ENCODE measurements at regions not wholly inside any gene's neighbourhood (a gene's known extent, or its start where the extent isn't known, plus 50 kb on each side); places are given as distances from the start of the nearest gene placed in this dataset.

DNA sequence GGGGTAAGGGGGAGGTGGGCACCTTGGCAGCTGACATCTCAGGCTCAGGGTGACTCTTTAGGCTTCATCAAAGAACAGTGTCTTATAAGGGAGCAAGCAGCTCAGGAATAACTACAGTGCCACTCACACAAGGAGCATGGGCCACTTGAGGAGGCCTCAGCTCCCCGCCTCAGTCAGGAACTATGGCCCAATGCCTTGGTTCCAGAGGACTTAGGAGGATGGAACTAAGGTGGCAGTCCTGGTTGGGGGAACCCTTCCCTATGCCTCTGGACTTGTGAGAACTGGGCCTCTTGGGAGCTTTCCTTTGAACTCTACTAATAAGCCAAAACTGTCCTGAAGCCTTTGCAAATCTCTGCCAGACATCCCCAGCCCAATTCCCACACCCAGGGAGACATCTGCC lies 160.6 kb downstream of the EFNB1 start:
- WGBS, 2 donors: 100% methylated on average over 1 of the region's 1 CpG
- H3K27me3 ChIP-seq: peaks cover 0 to 5% (median 0%) of the 10 kb centered on the region in 7 donors
- DNase-seq (no peak), ATAC-seq (peak in 4 of 8 donors; percentile 5 to 29 (median 22))
- H3K36me3 ChIP-seq: no peaks in the 10 kb centered on the region
- no peaks in the 10 kb centered on the region for H3K9me3 ChIP-seq
- intact Hi-C loops (cut with DNase I): no loop called here
- H3K27ac ChIP-seq: peak overlapping the region in 6 of 10 donors; percentile 15 to 48 (median 26)
- TF ChIP-seq, protein P1, sequence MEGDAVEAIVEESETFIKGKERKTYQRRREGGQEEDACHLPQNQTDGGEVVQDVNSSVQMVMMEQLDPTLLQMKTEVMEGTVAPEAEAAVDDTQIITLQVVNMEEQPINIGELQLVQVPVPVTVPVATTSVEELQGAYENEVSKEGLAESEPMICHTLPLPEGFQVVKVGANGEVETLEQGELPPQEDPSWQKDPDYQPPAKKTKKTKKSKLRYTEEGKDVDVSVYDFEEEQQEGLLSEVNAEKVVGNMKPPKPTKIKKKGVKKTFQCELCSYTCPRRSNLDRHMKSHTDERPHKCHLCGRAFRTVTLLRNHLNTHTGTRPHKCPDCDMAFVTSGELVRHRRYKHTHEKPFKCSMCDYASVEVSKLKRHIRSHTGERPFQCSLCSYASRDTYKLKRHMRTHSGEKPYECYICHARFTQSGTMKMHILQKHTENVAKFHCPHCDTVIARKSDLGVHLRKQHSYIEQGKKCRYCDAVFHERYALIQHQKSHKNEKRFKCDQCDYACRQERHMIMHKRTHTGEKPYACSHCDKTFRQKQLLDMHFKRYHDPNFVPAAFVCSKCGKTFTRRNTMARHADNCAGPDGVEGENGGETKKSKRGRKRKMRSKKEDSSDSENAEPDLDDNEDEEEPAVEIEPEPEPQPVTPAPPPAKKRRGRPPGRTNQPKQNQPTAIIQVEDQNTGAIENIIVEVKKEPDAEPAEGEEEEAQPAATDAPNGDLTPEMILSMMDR (IDR thresholded peaks at IDR 0.05): no peak
- H3K4me3 ChIP-seq: no peak overlapping the region
- peaks cover 0 to 26% (median 14%) of the 10 kb centered on the region in 9 donors for H3K4me1 ChIP-seq

DNA sequence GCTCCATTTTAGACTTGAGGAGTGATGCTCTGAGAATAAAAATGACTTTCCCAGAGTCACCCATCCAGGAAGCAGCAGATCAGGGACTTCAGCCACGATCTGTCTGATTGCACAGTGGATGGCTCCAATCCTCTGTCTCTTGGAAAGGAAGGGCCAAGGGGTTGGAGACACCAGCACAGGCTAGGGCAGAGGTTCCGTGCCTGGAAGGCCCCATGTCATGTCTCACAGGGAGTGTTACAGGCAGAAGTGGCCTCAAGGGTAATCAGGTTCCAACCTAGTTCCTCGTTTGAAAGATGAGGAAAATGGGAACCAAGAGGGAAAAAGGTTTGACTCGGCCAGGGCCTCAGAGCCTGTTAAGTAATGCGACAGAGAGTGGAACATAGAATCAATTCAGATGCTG lies 160.0 kb downstream of the EFNB1 start:
- Histone ChIP-seq H3K27me3 (peaks cover 0 to 5% (median 0%) of the 10 kb centered on the region in 7 donors), H3K27ac (no peak overlapping the region), H3K4me1 (peaks cover 0 to 26% (median 13%) of the 10 kb centered on the region in 9 donors), H3K9me3 (no peaks in the 10 kb centered on the region), H3K36me3 (no peaks in the 10 kb centered on the region), H3K4me3 (no peak overlapping the region)
- 52 to 86% methylated on average over 5 of the region's 5 CpGs for WGBS, 2 donors
- DNase-seq (no peak), ATAC-seq (no peak)
- intact Hi-C loops (cut with DNase I): no loop called here
- TF ChIP-seq, protein P1 (IDR thresholded peaks at IDR 0.05): no peak

DNA sequence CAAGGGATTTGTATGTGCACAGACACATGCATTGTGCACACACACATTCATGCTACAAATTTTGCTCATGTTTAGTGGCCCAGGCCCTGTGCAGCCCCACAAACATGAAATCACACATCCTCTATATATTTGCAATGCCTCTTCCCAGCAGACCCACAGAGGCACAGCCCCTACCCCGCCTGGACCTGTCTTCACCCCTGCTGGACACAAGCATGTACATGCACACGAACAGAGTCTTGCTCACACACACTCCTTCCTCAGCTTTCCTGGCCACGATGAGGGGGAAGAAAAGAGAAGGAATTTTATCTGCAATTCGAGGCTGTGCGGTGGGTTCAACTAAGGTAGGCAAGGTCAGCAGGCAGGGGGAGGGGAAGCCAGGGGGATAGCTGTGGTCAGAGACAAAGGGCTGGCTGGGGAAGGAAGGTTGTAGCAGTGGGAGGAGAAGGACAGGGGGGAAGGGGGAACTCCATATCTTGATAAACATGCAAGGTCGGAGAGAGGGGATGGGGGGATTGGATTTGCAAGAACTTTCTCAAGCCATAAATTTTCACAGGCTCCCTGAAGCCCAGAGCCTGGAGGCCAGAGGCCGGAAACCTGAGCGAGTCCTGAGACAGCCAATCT lies 156.4 kb downstream of the EFNB1 start:
- no peak overlapping the region for H3K27ac ChIP-seq
- no peak overlapping the region for H3K4me3 ChIP-seq
- H3K36me3 ChIP-seq: no peaks in the 10 kb centered on the region
- TF ChIP-seq, protein P1 (IDR thresholded peaks at IDR 0.05): no peak
- H3K27me3 ChIP-seq: peaks cover 0 to 5% (median 0%) of the 10 kb centered on the region in 7 donors
- WGBS, 2 donors: 73 to 81% methylated on average over 8 of the region's 8 CpGs
- H3K4me1 ChIP-seq: peaks cover 0 to 14% (median 7%) of the 10 kb centered on the region in 9 donors
- H3K9me3 ChIP-seq: no peaks in the 10 kb centered on the region
- intact Hi-C loops (cut with DNase I): no loop called here
- no peak for ATAC-seq
- no peak for DNase-seq

DNA sequence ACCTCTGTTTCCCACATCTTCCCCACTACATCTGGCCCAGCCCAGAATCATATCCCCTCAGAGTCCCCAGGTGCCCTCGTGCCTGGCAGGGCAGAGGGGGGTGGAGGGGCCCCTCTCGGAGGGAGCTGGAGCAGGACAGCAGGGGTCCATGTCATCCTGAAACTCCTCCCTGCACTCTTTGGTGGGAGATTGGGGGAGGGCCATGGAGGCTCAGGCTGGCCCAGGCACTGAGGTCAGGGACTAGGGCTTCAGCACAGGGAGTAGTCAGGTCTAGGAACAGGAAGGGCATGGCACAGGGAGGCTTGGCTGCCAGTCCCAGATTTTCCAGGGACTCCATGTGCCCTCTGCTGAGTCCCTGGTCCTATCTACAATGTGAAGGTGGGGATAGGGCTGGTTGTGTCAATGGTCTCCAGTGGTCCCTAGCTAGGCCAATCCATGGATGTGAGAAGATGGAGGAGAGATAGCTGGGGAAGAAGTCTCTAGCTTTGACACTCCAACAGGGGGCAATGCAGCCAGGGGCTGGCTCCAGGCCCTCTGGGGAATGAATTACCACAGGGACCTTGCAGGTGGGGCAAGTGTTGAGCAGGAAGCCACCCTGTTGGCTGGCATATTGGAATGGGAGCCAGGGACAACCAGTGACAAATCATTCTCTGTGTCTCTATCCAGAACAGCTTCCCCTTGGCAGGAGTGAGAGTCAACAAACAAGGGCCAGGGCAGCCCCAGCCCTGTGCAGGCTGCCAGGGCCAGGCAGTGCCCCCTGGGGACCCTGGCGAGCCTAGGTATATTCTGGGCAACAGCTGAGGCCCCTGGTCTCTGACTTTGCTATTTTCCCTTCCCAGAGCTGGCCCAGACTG lies 154.4 kb downstream of the EFNB1 start:
- no peak overlapping the region for H3K4me3 ChIP-seq
- H3K4me1 ChIP-seq: peaks cover 0 to 15% (median 0%) of the 10 kb centered on the region in 9 donors
- DNase-seq: no peak
- no peaks in the 10 kb centered on the region for H3K9me3 ChIP-seq
- 81 to 93% methylated on average over 2 to 3 of the region's 3 CpGs for WGBS, 2 donors
- no peak overlapping the region for H3K27ac ChIP-seq
- TF ChIP-seq, protein P1 (IDR thresholded peaks at IDR 0.05): no peak
- H3K36me3 ChIP-seq: no peaks in the 10 kb centered on the region
- intact Hi-C loops (cut with DNase I): no loop called here
- peaks cover 0 to 5% (median 0%) of the 10 kb centered on the region in 7 donors for H3K27me3 ChIP-seq
- ATAC-seq: peak; percentile 31 to 92 (median 69)

Data from heart right ventricle (tissue), 16 donors.